Liver (tissue), 8 donors: ENCODE measurements at regions not wholly inside any gene's neighbourhood (a gene's known extent, or its start where the extent isn't known, plus 50 kb on each side); places are given as distances from the start of the nearest gene placed in this dataset.

Experiments
- DNase-seq: peaks from one replicate; pipeline ENCODE4 v3.0.0-alpha.2; 2017; ENCODE audit warnings: low spot score
- H3K27ac ChIP-seq, 2 donors: one replicate each; pipeline ENCODE4 v1.7.0; 2013; ENCODE audit warnings: inconsistent platforms in 2 of 2, low read length in 2 of 2, control low read depth in 1 of 2, low read depth in 1 of 2, mild to moderate bottlenecking in 1 of 2
- H3K27me3 ChIP-seq, 4 donors: one replicate each; pipeline versions ENCODE4 v1.6.1 to v1.7.0; 2013; ENCODE audit warnings: low read length in 3 of 4, inconsistent platforms in 1 of 4, mild to moderate bottlenecking in 1 of 4, moderate library complexity in 1 of 4; ENCODE audit not compliant: control insufficient read depth in 4 of 4, insufficient read depth in 4 of 4
- H3K36me3 ChIP-seq, 4 donors: one replicate each; pipeline versions ENCODE4 v1.6.1 to v1.7.0; 2013; ENCODE audit warnings: low read length in 3 of 4, mild to moderate bottlenecking in 3 of 4, low read depth in 1 of 4, moderate library complexity in 1 of 4; ENCODE audit not compliant: control insufficient read depth in 4 of 4, insufficient read depth in 3 of 4
- H3K4me1 ChIP-seq, 4 donors: one replicate each; pipeline versions ENCODE4 v1.6.1 to v1.7.0; 2013; ENCODE audit warnings: low read length in 3 of 4, mild to moderate bottlenecking in 3 of 4, moderate library complexity in 1 of 4; ENCODE audit not compliant: control insufficient read depth in 4 of 4, insufficient read depth in 4 of 4
- H3K4me3 ChIP-seq, 3 donors: one replicate each; pipeline versions ENCODE4 v1.6.1 to v1.7.0; 2013; ENCODE audit warnings: low read length in 3 of 3, control low read depth in 1 of 3, low read depth in 1 of 3, mild to moderate bottlenecking in 1 of 3
- H3K9ac ChIP-seq, 2 donors: one replicate each; pipeline ENCODE4 v1.7.0; 2013; ENCODE audit warnings: low read length in 2 of 2, mild to moderate bottlenecking in 2 of 2, moderate library complexity in 2 of 2, control low read depth in 1 of 2, low read depth in 1 of 2
- H3K9me3 ChIP-seq, 4 donors: one replicate each; pipeline versions ENCODE4 v1.6.1 to v1.7.0; 2013; ENCODE audit warnings: low read length in 3 of 4; ENCODE audit not compliant: control insufficient read depth in 4 of 4
- EGR1 ChIP-seq, 2 donors: IDR thresholded peaks; 2 replicates each; pipeline ENCODE4 v1.6.1; 2016 to 2018; ENCODE audit warnings: antibody characterized with exemption in 2 of 2, low read depth in 2 of 2
- FOXA1 ChIP-seq: IDR thresholded peaks from 2 replicates; pipeline ENCODE4 v1.6.1; 2016; ENCODE audit warnings: antibody characterized with exemption
- FOXA2 ChIP-seq: IDR thresholded peaks from 2 replicates; pipeline ENCODE4 v1.6.1; 2016; ENCODE audit warnings: antibody characterized with exemption
- GABPA ChIP-seq, 2 donors: IDR thresholded peaks in 1 of 2; conservative IDR thresholded peaks in 1 of 2; 2 replicates each; pipeline ENCODE4 v1.6.1; 2016; ENCODE audit warnings: antibody characterized with exemption in 2 of 2, mild to moderate bottlenecking in 1 of 2, moderate library complexity in 1 of 2
- HNF4A ChIP-seq, 2 donors: conservative IDR thresholded peaks; 2 replicates each; pipeline ENCODE4 v1.6.1; 2016; ENCODE audit warnings: antibody characterized with exemption in 2 of 2, mild to moderate bottlenecking in 2 of 2
- HNF4G ChIP-seq: IDR thresholded peaks from 2 replicates; pipeline ENCODE4 v1.6.1; 2016; ENCODE audit warnings: antibody characterized with exemption
- JUND ChIP-seq, 2 donors: IDR thresholded peaks; 2 replicates each; pipeline ENCODE4 v1.6.1; 2016; ENCODE audit warnings: antibody characterized with exemption in 2 of 2
- NR2F2 ChIP-seq: IDR thresholded peaks from 2 replicates; pipeline ENCODE4 v1.6.1; 2016; ENCODE audit warnings: antibody characterized with exemption
- RAD21 ChIP-seq, 2 donors: IDR thresholded peaks; 2 replicates each; pipeline ENCODE4 v1.6.1; 2016; ENCODE audit warnings: antibody characterized with exemption in 2 of 2, mild to moderate bottlenecking in 2 of 2
- RXRA ChIP-seq, 2 donors: IDR thresholded peaks; 2 replicates each; pipeline ENCODE4 v1.6.1; 2017 to 2018; ENCODE audit warnings: antibody characterized with exemption in 2 of 2, mild to moderate bottlenecking in 1 of 2
- SP1 ChIP-seq: IDR thresholded peaks from 2 replicates; pipeline ENCODE4 v1.6.1; 2018; ENCODE audit warnings: antibody characterized with exemption, mild to moderate bottlenecking
- TAF1 ChIP-seq: conservative IDR thresholded peaks from 2 replicates; pipeline ENCODE4 v1.6.1; 2016; ENCODE audit warnings: antibody characterized with exemption, mild to moderate bottlenecking
- YY1 ChIP-seq: IDR thresholded peaks from 2 replicates; pipeline ENCODE4 v1.6.1; 2016; ENCODE audit warnings: antibody characterized with exemption, mild to moderate bottlenecking
- WGBS: extraction: QIAGEN DNeasy Blood & Tissue Kit; methylation state at CpG from one replicate; pipeline ENCODE4 v1.1.7; 2013; 5-methylcytosine and 5-hydroxymethylcytosine counted together
- TF ChIP-seq, protein P1 (sequence below): IDR thresholded peaks from 2 replicates; pipeline ENCODE4 v1.6.1; 2016; ENCODE audit warnings: antibody characterized with exemption, mild to moderate bottlenecking
- TF ChIP-seq, protein P2 (sequence below): IDR thresholded peaks from 2 replicates; pipeline ENCODE4 v1.6.1; 2016; ENCODE audit warnings: antibody characterized with exemption
- TF ChIP-seq, protein P3 (sequence below): fragments of 150-350 bp; IDR thresholded peaks from 2 replicates; pipeline ENCODE4 v1.5.1; 2017; ENCODE audit warnings: improper control_type of control experiment, low read depth, low read length; ENCODE audit not compliant: missing input control
- TF ChIP-seq, protein P4 (sequence below): IDR thresholded peaks from 2 replicates; pipeline ENCODE4 v1.6.1; 2016; ENCODE audit warnings: antibody characterized with exemption
- TF ChIP-seq, protein P5 (sequence below): IDR thresholded peaks from 2 replicates; pipeline ENCODE4 v1.6.1; 2016; ENCODE audit warnings: antibody characterized with exemption
- donor health status: healthy.
- donor health status: healthy.
- donor health status: healthy.
- donor health status: healthy.
- donor health status: healthy.

DNA sequence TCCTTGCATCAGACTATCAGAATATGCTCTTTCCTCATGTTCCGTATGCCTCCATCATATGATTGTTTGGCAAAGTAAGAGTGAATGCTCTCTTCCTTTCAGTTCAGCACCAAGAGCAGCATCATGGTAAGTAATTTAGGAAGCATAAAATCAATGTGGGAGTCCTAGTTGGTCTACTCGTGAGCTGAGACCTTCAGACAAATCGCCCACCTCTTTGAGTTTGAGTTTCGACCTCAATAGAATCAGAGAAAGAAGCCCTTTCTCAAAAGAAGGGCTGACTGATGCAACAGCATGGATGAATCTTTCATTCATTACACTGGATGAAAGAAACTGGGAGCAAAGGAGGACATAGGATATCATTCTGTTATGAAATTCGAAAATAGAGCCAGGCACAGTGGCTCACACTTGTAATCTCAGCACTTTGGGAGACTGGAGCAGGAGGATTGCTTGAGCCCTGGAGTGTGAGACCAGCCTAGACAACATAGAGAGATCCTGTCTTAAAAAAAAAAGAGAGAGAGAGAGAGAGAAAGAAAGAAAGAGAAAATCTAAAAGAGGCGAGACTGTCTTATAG, 112.5 kb downstream of the ZC3H11B start (continued):
- TF ChIP-seq, protein P1, sequence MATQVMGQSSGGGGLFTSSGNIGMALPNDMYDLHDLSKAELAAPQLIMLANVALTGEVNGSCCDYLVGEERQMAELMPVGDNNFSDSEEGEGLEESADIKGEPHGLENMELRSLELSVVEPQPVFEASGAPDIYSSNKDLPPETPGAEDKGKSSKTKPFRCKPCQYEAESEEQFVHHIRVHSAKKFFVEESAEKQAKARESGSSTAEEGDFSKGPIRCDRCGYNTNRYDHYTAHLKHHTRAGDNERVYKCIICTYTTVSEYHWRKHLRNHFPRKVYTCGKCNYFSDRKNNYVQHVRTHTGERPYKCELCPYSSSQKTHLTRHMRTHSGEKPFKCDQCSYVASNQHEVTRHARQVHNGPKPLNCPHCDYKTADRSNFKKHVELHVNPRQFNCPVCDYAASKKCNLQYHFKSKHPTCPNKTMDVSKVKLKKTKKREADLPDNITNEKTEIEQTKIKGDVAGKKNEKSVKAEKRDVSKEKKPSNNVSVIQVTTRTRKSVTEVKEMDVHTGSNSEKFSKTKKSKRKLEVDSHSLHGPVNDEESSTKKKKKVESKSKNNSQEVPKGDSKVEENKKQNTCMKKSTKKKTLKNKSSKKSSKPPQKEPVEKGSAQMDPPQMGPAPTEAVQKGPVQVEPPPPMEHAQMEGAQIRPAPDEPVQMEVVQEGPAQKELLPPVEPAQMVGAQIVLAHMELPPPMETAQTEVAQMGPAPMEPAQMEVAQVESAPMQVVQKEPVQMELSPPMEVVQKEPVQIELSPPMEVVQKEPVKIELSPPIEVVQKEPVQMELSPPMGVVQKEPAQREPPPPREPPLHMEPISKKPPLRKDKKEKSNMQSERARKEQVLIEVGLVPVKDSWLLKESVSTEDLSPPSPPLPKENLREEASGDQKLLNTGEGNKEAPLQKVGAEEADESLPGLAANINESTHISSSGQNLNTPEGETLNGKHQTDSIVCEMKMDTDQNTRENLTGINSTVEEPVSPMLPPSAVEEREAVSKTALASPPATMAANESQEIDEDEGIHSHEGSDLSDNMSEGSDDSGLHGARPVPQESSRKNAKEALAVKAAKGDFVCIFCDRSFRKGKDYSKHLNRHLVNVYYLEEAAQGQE: no peak
- TF ChIP-seq HNF4G: no peak

DNA sequence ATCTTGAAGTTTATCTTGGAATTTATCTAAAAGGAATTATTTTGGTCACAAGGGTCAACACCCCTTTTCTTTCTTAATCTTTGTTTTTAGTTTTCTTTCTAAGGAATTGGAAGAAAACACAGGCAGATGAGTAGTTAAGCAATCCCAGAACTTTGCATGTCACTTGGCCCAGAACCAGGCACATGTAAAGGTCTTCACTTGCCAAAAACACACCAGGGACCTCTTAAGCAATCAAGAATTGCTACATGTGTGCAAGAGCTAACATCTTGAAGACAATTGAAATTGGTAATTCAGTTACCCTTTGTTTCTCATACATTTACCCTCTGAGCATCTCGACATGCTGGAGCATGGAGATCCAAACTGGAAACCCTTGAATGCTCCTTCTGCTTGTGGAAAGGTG, 114.2 kb downstream of the ZC3H11B start:
- Histone ChIP-seq H3K27me3 (no peaks in the 10 kb centered on the region), H3K4me3 (no peak overlapping the region), H3K27ac (no peak overlapping the region), H3K4me1 (no peaks in the 10 kb centered on the region), H3K36me3 (no peaks in the 10 kb centered on the region), H3K9ac (no peak overlapping the region), H3K9me3 (no peaks in the 10 kb centered on the region)
- 78% methylated on average over 1 of the region's 1 CpG for WGBS
- TF ChIP-seq, protein P2, sequence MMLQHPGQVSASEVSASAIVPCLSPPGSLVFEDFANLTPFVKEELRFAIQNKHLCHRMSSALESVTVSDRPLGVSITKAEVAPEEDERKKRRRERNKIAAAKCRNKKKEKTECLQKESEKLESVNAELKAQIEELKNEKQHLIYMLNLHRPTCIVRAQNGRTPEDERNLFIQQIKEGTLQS: no peak
- TF ChIP-seq FOXA1: no peak
- TF ChIP-seq EGR1 (IDR thresholded peaks at IDR 0.05; ENCODE audit: low read depth in 2 of 2): no peak
- TF ChIP-seq GABPA (IDR thresholded peaks at IDR 0.05 in 1 of 2, conservative IDR thresholded peaks at IDR 0.05 in 1 of 2): no peak
- no peak for TF ChIP-seq RAD21 (IDR thresholded peaks at IDR 0.05)
- TF ChIP-seq, protein P3, sequence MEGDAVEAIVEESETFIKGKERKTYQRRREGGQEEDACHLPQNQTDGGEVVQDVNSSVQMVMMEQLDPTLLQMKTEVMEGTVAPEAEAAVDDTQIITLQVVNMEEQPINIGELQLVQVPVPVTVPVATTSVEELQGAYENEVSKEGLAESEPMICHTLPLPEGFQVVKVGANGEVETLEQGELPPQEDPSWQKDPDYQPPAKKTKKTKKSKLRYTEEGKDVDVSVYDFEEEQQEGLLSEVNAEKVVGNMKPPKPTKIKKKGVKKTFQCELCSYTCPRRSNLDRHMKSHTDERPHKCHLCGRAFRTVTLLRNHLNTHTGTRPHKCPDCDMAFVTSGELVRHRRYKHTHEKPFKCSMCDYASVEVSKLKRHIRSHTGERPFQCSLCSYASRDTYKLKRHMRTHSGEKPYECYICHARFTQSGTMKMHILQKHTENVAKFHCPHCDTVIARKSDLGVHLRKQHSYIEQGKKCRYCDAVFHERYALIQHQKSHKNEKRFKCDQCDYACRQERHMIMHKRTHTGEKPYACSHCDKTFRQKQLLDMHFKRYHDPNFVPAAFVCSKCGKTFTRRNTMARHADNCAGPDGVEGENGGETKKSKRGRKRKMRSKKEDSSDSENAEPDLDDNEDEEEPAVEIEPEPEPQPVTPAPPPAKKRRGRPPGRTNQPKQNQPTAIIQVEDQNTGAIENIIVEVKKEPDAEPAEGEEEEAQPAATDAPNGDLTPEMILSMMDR: no peak
- TF ChIP-seq, protein P4, sequence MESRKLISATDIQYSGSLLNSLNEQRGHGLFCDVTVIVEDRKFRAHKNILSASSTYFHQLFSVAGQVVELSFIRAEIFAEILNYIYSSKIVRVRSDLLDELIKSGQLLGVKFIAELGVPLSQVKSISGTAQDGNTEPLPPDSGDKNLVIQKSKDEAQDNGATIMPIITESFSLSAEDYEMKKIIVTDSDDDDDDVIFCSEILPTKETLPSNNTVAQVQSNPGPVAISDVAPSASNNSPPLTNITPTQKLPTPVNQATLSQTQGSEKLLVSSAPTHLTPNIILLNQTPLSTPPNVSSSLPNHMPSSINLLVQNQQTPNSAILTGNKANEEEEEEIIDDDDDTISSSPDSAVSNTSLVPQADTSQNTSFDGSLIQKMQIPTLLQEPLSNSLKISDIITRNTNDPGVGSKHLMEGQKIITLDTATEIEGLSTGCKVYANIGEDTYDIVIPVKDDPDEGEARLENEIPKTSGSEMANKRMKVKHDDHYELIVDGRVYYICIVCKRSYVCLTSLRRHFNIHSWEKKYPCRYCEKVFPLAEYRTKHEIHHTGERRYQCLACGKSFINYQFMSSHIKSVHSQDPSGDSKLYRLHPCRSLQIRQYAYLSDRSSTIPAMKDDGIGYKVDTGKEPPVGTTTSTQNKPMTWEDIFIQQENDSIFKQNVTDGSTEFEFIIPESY: no peak
- no peak for TF ChIP-seq TAF1
- no peak for TF ChIP-seq HNF4A (conservative IDR thresholded peaks at IDR 0.05)
- no peak for TF ChIP-seq YY1
- TF ChIP-seq, protein P5, sequence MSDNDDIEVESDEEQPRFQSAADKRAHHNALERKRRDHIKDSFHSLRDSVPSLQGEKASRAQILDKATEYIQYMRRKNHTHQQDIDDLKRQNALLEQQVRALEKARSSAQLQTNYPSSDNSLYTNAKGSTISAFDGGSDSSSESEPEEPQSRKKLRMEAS: no peak
- TF ChIP-seq HNF4G: no peak
- TF ChIP-seq JUND (IDR thresholded peaks at IDR 0.05): no peak
- no peak for TF ChIP-seq FOXA2
- TF ChIP-seq RXRA (IDR thresholded peaks at IDR 0.05): no peak
- TF ChIP-seq SP1: no peak
- no peak for TF ChIP-seq NR2F2
- TF ChIP-seq, protein P1: no peak
- DNase-seq: no peak
